NT2/D1 (cell line): ENCODE measurements at regions not wholly inside any gene's neighbourhood (a gene's known extent, or its start where the extent isn't known, plus 50 kb on each side); places are given as distances from the start of the nearest gene placed in this dataset.

Source experiments
- DNase-seq: peaks from one replicate; pipeline ENCODE4 v3.0.0-alpha.2; 2011; ENCODE audit warnings: low read depth, low spot score
- H3K27me3 ChIP-seq: 2 replicates; pipeline ENCODE4 v1.6.0; 2011; ENCODE audit warnings: mild to moderate bottlenecking; ENCODE audit not compliant: insufficient read length, insufficient read depth
- H3K36me3 ChIP-seq: 2 replicates; pipeline ENCODE4 v1.6.1; 2011; ENCODE audit warnings: mild to moderate bottlenecking, low read length, mixed read lengths; ENCODE audit not compliant: insufficient read depth, insufficient read length
- H3K4me1 ChIP-seq: 2 replicates; pipeline ENCODE4 v1.5.1; 2011; ENCODE audit not compliant: insufficient read depth, insufficient read length
- H3K4me3 ChIP-seq: 2 replicates; pipeline ENCODE4 v1.5.1; 2011; ENCODE audit warnings: low read depth; ENCODE audit not compliant: insufficient read length
- H3K9ac ChIP-seq: 2 replicates; pipeline ENCODE4 v1.6.0; 2011; ENCODE audit warnings: low read depth; ENCODE audit not compliant: insufficient read length
- H3K9me3 ChIP-seq: 2 replicates; pipeline ENCODE4 v1.5.1; 2011; ENCODE audit warnings: mild to moderate bottlenecking, low read length; ENCODE audit not compliant: insufficient read depth
- SUZ12 ChIP-seq: IDR thresholded peaks from 2 replicates; pipeline ENCODE4 v1.6.1; 2011; ENCODE audit not compliant: insufficient read length, insufficient read depth; ENCODE audit errors: extremely low read depth
- YY1 ChIP-seq: IDR thresholded peaks from 2 replicates; pipeline ENCODE4 v1.6.1; 2011; ENCODE audit not compliant: insufficient read length, insufficient read depth
- ZNF274 ChIP-seq: IDR thresholded peaks from 2 replicates; pipeline ENCODE4 v1.6.1; 2011; ENCODE audit warnings: mild to moderate bottlenecking, low read depth, low read length

- H3K4me3 ChIP-seq = no peak overlapping the region
- no peak for DNase-seq
- no peaks in the 10 kb centered on the region for H3K36me3 ChIP-seq
- no peaks in the 10 kb centered on the region for H3K4me1 ChIP-seq
- no peaks in the 10 kb centered on the region for H3K27me3 ChIP-seq
- H3K9me3 ChIP-seq = no peaks in the 10 kb centered on the region
- TF ChIP-seq YY1 (no peak), SUZ12 (no peak), ZNF274 (no peak)
- H3K9ac ChIP-seq = no peak overlapping the region
Measured at GRCh38 chr6:108793516-108794251, 54.5 kb upstream of the ARMC2 start.

GRCh38 chr6:108795122-108795521 lies 53.1 kb upstream of the ARMC2 start:
- no peak for TF ChIP-seq ZNF274
- no peak for TF ChIP-seq YY1
- TF ChIP-seq SUZ12 = no peak
- H3K4me3 ChIP-seq = no peak overlapping the region
- no peak overlapping the region for H3K9ac ChIP-seq
- H3K27me3 ChIP-seq = no peaks in the 10 kb centered on the region
- DNase-seq = no peak
- no peaks in the 10 kb centered on the region for H3K36me3 ChIP-seq
- H3K4me1 ChIP-seq = no peaks in the 10 kb centered on the region
- no peaks in the 10 kb centered on the region for H3K9me3 ChIP-seq

GRCh38 chr6:108795814-108796213 lies 52.4 kb upstream of the ARMC2 start:
- no peak for DNase-seq
- Histone ChIP-seq H3K4me1 (no peaks in the 10 kb centered on the region), H3K27me3 (no peaks in the 10 kb centered on the region)

GRCh38 chr6:108796875-108797274 lies 51.3 kb upstream of the ARMC2 start:
- no peak for DNase-seq
- H3K9me3 ChIP-seq = no peaks in the 10 kb centered on the region
- no peaks in the 10 kb centered on the region for H3K27me3 ChIP-seq
- TF ChIP-seq YY1 (no peak), SUZ12 (no peak), ZNF274 (no peak)
- H3K9ac ChIP-seq = no peak overlapping the region
- H3K4me1 ChIP-seq = no peaks in the 10 kb centered on the region
- no peaks in the 10 kb centered on the region for H3K36me3 ChIP-seq
- no peak overlapping the region for H3K4me3 ChIP-seq

More at GRCh38 chr6:108795814-108796213, 52.4 kb upstream of the ARMC2 start:
- no peaks in the 10 kb centered on the region for H3K9me3 ChIP-seq
- H3K4me3 ChIP-seq = no peak overlapping the region
- no peaks in the 10 kb centered on the region for H3K36me3 ChIP-seq
- TF ChIP-seq ZNF274 = no peak
- no peak for TF ChIP-seq YY1
- H3K9ac ChIP-seq = no peak overlapping the region

- no peak for TF ChIP-seq ZNF274
- TF ChIP-seq SUZ12 = no peak
- TF ChIP-seq YY1 = no peak
- Histone ChIP-seq H3K4me3 (no peak overlapping the region), H3K27me3 (peaks cover 2% of the 10 kb centered on the region), H3K4me1 (no peaks in the 10 kb centered on the region), H3K9ac (no peak overlapping the region), H3K36me3 (no peaks in the 10 kb centered on the region), H3K9me3 (no peaks in the 10 kb centered on the region)
- DNase-seq = no peak
Measured at GRCh38 chr6:108797951-108798669, 50.1 kb upstream of the ARMC2 start.
